Embryonic facial prominence (tissue), 1 donor: ENCODE measurements at regions not wholly inside any gene's neighbourhood (a gene's known extent, or its start where the extent isn't known, plus 50 kb on each side); places are given as distances from the start of the nearest gene placed in this dataset.
"Not testable (repeated sequence)": the region's sequence is repeated elsewhere in the genome, so short reads cannot be mapped to it uniquely, and the experiment has no call there.

ENCODE experiments used
- DNase-seq: peaks from one replicate; pipeline ENCODE4 v3.0.0-alpha.2; 2016; ENCODE audit errors: extremely low spot score

- no peak for DNase-seq
Observed at GRCh38 chr12:27133022-27133590, 50.7 kb upstream of the C12orf71 start.

GRCh38 chr12:27140478-27140969 is 58.1 kb upstream of the C12orf71 start:
- DNase-seq, result no peak

GRCh38 chr12:27142101-27142721 is 59.8 kb upstream of the C12orf71 start:
- DNase-seq, result peak; percentile 14

- no peak for DNase-seq
Observed at GRCh38 chr12:27143256-27144069, 61.1 kb upstream of the C12orf71 start.

- not testable (repeated sequence) for DNase-seq
Observed at GRCh38 chr12:27145725-27146124, 63.3 kb upstream of the C12orf71 start.

GRCh38 chr12:27148373-27148772 is 66.0 kb upstream of the C12orf71 start:
- DNase-seq, result no peak

GRCh38 chr12:27148791-27149190 is 66.4 kb upstream of the C12orf71 start:
- DNase-seq, result no peak

- no peak for DNase-seq
Observed at GRCh38 chr12:27151479-27151878, 69.1 kb upstream of the C12orf71 start.

- DNase-seq, result no peak
Observed at GRCh38 chr12:27158297-27158696, 75.9 kb upstream of the C12orf71 start.

GRCh38 chr12:27161458-27162228 is 79.3 kb upstream of the C12orf71 start:
- no peak for DNase-seq

GRCh38 chr12:27162229-27162537 is 79.8 kb upstream of the C12orf71 start:
- no peak for DNase-seq

GRCh38 chr12:27163048-27163715 is 80.8 kb upstream of the C12orf71 start:
- no peak for DNase-seq

GRCh38 chr12:27163894-27164293 is 80.2 kb upstream of the STK38L start:
- DNase-seq, result no peak

GRCh38 chr12:27164330-27165040 is 79.6 kb upstream of the STK38L start:
- DNase-seq, result no peak

GRCh38 chr12:27165958-27166357 is 78.1 kb upstream of the STK38L start:
- not testable (repeated sequence) for DNase-seq

- not testable (repeated sequence) for DNase-seq
Observed at GRCh38 chr12:27171494-27171893, 72.6 kb upstream of the STK38L start.

- no peak for DNase-seq
Observed at GRCh38 chr12:27176765-27177164, 67.3 kb upstream of the STK38L start.

GRCh38 chr12:27177706-27178105 is 66.4 kb upstream of the STK38L start:
- no peak for DNase-seq

- DNase-seq, result no peak
Observed at GRCh38 chr12:27178255-27178654, 65.8 kb upstream of the STK38L start.

- DNase-seq, result no peak
Observed at GRCh38 chr12:27178723-27179399, 65.2 kb upstream of the STK38L start.
